WERI-Rb-1 (cell line): ENCODE measurements at regions not wholly inside any gene's neighbourhood (a gene's known extent, or its start where the extent isn't known, plus 50 kb on each side); places are given as distances from the start of the nearest gene placed in this dataset.

Experiments used
- DNase-seq: peaks from one replicate; pipeline ENCODE4 v3.0.0-alpha.2; 2020
- H3K27ac ChIP-seq: fragments of 250-450 bp; sonication (Bioruptor Pico); 2 replicates; pipeline ENCODE4 v1.5.1; 2020; ENCODE audit warnings: mild to moderate bottlenecking, moderate library complexity
- H3K27me3 ChIP-seq: fragments of 250-450 bp; sonication (Bioruptor Pico); 2 replicates; pipeline ENCODE4 v1.5.1; 2021; ENCODE audit warnings: mild to moderate bottlenecking, low read depth, moderate library complexity; ENCODE audit not compliant: insufficient read depth, severe bottlenecking
- H3K36me3 ChIP-seq: fragments of 250-450 bp; sonication (Bioruptor Pico); 2 replicates; pipeline ENCODE4 v1.5.1; 2020; ENCODE audit warnings: mild to moderate bottlenecking, moderate library complexity
- H3K4me3 ChIP-seq: 2 replicates; pipeline ENCODE4 v1.5.1; 2011; ENCODE audit warnings: low read depth, mild to moderate bottlenecking, control low read depth, low read length
- H3K9me3 ChIP-seq: fragments of 250-450 bp; sonication (Bioruptor Pico); 2 replicates; pipeline ENCODE4 v1.5.1; 2021; ENCODE audit warnings: mild to moderate bottlenecking, moderate library complexity; ENCODE audit not compliant: severe bottlenecking
- TF ChIP-seq, protein P1 (sequence below): IDR thresholded peaks from 2 replicates; pipeline ENCODE4 v1.5.1; 2011; ENCODE audit warnings: low read depth, mild to moderate bottlenecking, control low read depth, inconsistent platforms, low read length

DNA sequence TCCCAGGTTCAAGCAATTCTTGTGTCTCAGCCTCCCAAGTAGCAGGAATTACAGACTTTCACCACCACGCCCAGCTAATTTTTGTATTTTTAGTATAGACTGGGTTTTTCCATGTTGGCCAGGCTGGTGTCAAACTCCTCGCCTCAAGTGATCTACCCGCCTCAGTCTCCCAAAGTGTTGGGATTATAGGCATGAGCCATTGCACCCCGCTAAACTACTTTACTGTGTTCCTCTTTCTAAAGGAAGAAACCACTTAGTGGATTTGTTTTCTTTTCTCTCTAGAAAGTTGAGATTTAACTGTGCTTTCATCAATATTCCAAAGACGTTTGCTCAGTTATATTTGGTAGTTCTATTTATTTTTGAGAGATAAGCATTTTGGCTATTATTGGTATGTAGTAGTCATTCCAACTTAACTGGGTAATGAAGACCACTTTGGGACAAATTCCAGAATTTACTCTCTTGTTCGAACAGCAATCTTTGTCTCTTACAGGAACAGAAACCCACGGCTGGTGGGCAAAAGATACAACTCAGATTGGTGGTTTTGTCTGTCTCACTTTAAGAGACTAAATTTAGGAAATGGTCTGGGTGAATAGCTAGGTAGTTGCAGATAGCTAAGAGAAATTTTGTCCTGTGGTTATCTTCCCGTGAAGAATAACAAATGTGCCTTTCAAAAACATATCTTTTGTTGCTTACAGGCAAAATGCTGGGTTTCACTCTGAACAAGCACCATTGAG, 103.5 kb upstream of the CD55 start:
- DNase-seq, result no peak
- TF ChIP-seq, protein P1, sequence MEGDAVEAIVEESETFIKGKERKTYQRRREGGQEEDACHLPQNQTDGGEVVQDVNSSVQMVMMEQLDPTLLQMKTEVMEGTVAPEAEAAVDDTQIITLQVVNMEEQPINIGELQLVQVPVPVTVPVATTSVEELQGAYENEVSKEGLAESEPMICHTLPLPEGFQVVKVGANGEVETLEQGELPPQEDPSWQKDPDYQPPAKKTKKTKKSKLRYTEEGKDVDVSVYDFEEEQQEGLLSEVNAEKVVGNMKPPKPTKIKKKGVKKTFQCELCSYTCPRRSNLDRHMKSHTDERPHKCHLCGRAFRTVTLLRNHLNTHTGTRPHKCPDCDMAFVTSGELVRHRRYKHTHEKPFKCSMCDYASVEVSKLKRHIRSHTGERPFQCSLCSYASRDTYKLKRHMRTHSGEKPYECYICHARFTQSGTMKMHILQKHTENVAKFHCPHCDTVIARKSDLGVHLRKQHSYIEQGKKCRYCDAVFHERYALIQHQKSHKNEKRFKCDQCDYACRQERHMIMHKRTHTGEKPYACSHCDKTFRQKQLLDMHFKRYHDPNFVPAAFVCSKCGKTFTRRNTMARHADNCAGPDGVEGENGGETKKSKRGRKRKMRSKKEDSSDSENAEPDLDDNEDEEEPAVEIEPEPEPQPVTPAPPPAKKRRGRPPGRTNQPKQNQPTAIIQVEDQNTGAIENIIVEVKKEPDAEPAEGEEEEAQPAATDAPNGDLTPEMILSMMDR, result no peak
- H3K9me3 ChIP-seq, result peaks cover 13% of the 10 kb centered on the region
- H3K36me3 ChIP-seq, result no peaks in the 10 kb centered on the region
- peaks cover 74% of the 10 kb centered on the region for H3K27me3 ChIP-seq
- no peak overlapping the region for H3K27ac ChIP-seq
- H3K4me3 ChIP-seq, result no peak overlapping the region

DNA sequence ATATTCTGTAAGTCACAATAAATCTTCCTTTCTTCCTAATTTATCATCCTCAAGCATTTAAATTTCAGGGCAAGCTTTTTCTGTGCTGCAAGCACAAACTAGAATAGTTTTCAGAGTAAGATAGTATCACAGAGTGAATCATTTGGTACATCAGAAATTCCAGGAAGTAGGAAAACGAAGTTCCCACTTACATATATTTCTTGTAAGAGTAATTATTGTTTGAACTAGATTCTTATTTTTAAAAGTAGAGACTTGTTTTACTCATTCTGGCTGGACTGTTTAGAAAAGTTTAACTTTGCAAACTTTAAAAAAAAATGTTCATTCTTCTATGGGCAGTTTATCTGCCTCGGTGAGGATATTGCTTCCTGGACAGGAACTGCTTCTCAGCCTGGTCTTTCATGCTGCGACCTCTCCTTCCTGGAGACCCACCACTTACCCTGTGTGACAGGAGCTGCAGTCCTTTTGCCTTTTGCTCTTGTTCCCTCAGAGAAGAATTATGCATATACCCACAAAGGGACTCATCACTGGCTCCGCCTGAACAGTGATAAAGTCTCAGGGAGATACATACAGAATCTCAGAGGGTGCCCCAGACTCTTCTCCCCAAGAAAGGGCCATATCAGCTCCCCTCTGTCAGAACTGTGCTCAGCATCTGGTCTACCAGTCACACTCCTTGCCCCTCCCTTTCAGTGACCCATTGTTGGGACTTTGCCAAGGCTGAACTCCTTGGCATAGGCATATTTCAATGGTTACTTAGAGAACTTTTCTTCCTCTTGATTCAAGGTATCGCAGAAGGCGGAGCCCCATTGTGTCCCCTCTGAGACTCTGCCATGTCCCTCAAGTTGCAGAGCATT, 102.7 kb upstream of the CD55 start:
- Histone ChIP-seq H3K36me3 (no peaks in the 10 kb centered on the region), H3K9me3 (peaks cover 11% of the 10 kb centered on the region), H3K4me3 (no peak overlapping the region), H3K27me3 (peaks cover 82% of the 10 kb centered on the region), H3K27ac (no peak overlapping the region)
- TF ChIP-seq, protein P1, result no peak
- no peak for DNase-seq

DNA sequence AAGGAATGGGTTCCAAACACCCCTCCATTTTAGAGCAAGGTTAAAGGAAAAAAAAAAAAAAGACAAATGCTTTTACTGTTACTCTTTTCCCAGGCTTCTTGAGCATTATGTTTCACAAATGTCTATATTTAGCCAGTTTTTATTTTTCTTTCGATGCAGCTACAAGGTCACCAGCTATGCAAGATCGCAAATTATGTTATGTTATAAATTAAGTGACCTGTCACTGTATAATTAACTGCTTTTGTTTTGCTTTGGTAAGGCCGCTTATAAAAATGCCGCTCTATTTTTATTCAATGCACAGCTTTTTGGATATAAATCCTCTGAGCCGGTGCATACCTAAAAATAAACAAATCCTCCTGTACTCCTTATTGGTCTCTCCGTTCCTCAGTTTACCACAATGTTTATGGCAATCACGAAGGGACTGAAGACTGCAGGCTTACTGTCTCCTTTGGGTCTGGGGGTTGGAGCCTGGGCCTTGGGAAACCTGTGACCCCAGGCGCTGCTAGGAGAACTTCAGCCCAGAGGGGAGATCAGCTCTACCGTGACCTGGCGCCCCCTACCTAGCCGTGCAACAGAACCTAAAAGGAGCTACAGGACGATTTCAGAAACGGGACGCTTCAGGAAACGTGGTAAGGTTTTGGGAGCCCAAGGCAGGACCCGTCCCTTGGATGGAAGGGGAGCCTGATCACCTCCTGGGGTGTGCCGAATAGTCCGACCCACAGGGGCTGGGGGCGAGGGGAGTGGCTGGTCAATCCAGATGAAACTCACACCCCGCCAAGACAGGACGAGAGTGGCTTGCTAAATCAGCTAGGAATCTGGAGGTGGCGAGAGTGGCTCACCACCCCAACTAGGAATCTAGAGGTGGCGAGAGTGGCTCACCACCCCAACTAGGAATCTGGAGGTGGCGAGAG, 101.2 kb upstream of the CD55 start:
- no peak overlapping the region for H3K4me3 ChIP-seq
- TF ChIP-seq, protein P1, result 0 out of 2 replicates have a peak, but pooled peaks have one; percentile 16
- no peak for DNase-seq
- no peaks in the 10 kb centered on the region for H3K9me3 ChIP-seq
- no peaks in the 10 kb centered on the region for H3K36me3 ChIP-seq
- peaks cover 95% of the 10 kb centered on the region for H3K27me3 ChIP-seq
- no peak overlapping the region for H3K27ac ChIP-seq

DNA sequence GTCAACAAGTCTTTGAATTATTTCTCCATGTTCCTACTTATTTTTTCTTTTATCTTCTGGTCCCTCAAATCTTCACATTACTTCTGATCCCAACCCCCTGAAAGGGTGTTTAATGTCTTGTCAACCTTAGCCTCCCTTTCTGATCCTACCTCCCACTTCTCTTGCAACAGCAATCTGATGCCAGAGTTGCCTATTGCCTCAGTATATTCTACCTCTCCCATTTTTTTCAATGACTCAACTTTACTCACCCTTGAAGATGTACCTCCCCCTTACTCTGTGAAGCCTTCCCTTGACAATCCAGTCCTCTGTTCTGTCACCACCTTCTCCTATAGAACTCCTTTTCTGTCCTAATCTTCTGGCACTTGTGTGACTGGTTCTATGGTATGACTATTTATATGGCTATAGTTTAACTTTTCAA, 99.5 kb upstream of the CD55 start:
- H3K27ac ChIP-seq, result no peak overlapping the region
- DNase-seq, result no peak
- H3K27me3 ChIP-seq, result peaks cover 93% of the 10 kb centered on the region
- H3K4me3 ChIP-seq, result no peak overlapping the region
- no peaks in the 10 kb centered on the region for H3K36me3 ChIP-seq
- TF ChIP-seq, protein P1, result no peak
- H3K9me3 ChIP-seq, result no peaks in the 10 kb centered on the region

DNA sequence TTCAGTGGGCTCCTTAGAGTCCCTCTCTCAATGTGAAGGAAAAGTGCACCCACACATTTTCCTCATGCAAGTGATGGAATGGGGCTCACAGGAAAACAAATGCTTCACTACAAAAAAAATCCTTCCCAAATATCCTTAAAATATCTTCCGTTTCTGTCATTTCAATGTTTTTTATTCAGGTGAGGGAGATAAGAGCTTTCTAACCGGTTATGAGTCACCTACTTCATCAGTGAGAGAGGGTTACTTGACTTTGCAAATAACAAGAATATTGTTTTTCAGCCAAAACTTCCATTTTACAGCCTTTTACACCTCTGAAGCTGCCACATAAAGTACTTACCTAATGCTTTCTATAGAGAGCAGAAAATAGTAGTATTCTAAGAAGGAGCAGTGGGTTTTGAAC, 98.3 kb upstream of the CD55 start:
- H3K9me3 ChIP-seq, result no peaks in the 10 kb centered on the region

More for the DNA sequence above, 98.3 kb upstream of the CD55 start:
- H3K36me3 ChIP-seq, result no peaks in the 10 kb centered on the region
- TF ChIP-seq, protein P1, result no peak
- H3K4me3 ChIP-seq, result no peak overlapping the region
- H3K27ac ChIP-seq, result no peak overlapping the region
- DNase-seq, result no peak
- H3K27me3 ChIP-seq, result peaks cover 93% of the 10 kb centered on the region
